ENCODE measurements at regions not wholly inside any gene's neighbourhood (a gene's known extent, or its start where the extent isn't known, plus 50 kb on each side); places are given as distances from the start of the nearest gene placed in this dataset.

- H3K4me3 ChIP-seq (ENCODE audit: low read depth, low read length) = no peak overlapping the region
These were observed 173.1 kb upstream of the PITX2 start for GRCh38 chr4:110795971-110796370.

GRCh38 chr4:110797486-110797885, 174.6 kb upstream of the PITX2 start:
- H3K4me3 ChIP-seq (ENCODE audit: low read depth, low read length) = no peak overlapping the region
- H3K4me1 ChIP-seq (ENCODE audit: control insufficient read depth, insufficient read depth, low read length, unreplicated experiment) = peaks cover 8% of the 10 kb centered on the region
- no peaks in the 10 kb centered on the region for H3K36me3 ChIP-seq (ENCODE audit: insufficient read depth, low read length)
- no peak overlapping the region for H2AFZ ChIP-seq (ENCODE audit: low read length, unreplicated experiment)
- H3K27ac ChIP-seq (ENCODE audit: low read depth, low read length) = no peak overlapping the region
- peaks cover 36% of the 10 kb centered on the region for H3K27me3 ChIP-seq (ENCODE audit: insufficient read depth, low read length)
- no peaks in the 10 kb centered on the region for H3K79me2 ChIP-seq (ENCODE audit: control insufficient read depth, insufficient read depth, low read length, unreplicated experiment)

More at GRCh38 chr4:110795971-110796370, 173.1 kb upstream of the PITX2 start:
- H3K27me3 ChIP-seq (ENCODE audit: insufficient read depth, low read length) = peaks cover 28% of the 10 kb centered on the region
- peaks cover 8% of the 10 kb centered on the region for H3K4me1 ChIP-seq (ENCODE audit: control insufficient read depth, insufficient read depth, low read length, unreplicated experiment)
- H3K79me2 ChIP-seq (ENCODE audit: control insufficient read depth, insufficient read depth, low read length, unreplicated experiment) = no peaks in the 10 kb centered on the region
- H2AFZ ChIP-seq (ENCODE audit: low read length, unreplicated experiment) = no peak overlapping the region
- no peak overlapping the region for H3K27ac ChIP-seq (ENCODE audit: low read depth, low read length)
- no peaks in the 10 kb centered on the region for H3K36me3 ChIP-seq (ENCODE audit: insufficient read depth, low read length)

DNA sequence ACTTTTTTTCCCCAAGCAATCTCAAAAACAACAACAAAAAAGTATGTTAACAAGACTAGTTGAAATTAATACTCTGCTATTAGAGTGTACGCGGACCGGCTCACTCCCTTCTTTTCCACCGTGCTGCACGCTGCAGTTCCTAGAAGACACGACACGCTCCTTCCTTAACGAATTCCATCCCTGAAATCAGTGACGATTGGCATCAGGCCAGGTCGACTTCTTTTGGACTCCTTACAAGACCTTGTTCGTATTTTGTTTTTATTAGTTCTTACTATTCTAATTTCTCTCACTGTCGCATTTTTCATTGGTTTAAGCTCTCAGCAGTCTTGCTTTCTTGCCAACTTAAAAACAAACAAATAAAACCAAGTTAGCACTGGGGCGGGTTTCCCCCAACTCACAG, 175.8 kb upstream of the PITX2 start:
- peaks cover under 1% of the 10 kb centered on the region for H3K4me1 ChIP-seq (ENCODE audit: control insufficient read depth, insufficient read depth, low read length, unreplicated experiment)
- H3K27me3 ChIP-seq (ENCODE audit: insufficient read depth, low read length) = peaks cover 36% of the 10 kb centered on the region

DNA sequence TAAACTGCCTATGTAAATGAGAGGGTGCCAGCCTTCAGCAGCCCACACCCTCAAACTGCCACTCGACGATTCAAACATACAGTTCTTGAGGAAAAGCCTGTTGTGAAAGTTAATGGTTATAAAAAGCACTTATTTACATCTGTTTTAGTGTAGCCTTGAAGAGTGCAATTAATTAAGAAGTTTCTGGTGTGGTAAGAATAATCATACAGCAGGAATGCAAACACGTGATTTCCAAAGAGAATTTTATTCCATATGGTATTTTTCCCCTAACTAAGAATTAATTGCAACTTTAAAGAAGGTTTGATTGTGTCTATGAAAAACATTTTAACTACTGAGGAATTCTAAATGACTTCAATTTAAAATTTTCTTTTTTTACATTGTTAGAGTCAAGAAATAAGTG, 176.3 kb upstream of the PITX2 start:
- Histone ChIP-seq H3K4me1 (ENCODE audit: control insufficient read depth, insufficient read depth, low read length, unreplicated experiment) (no peaks in the 10 kb centered on the region), H3K4me3 (ENCODE audit: low read depth, low read length) (no peak overlapping the region), H2AFZ (ENCODE audit: low read length, unreplicated experiment) (no peak overlapping the region), H3K27ac (ENCODE audit: low read depth, low read length) (no peak overlapping the region), H3K36me3 (ENCODE audit: insufficient read depth, low read length) (no peaks in the 10 kb centered on the region), H3K27me3 (ENCODE audit: insufficient read depth, low read length) (peaks cover 36% of the 10 kb centered on the region), H3K79me2 (ENCODE audit: control insufficient read depth, insufficient read depth, low read length, unreplicated experiment) (no peaks in the 10 kb centered on the region)

More for the DNA sequence above, 175.8 kb upstream of the PITX2 start:
- Histone ChIP-seq H3K79me2 (ENCODE audit: control insufficient read depth, insufficient read depth, low read length, unreplicated experiment) (no peaks in the 10 kb centered on the region), H3K4me3 (ENCODE audit: low read depth, low read length) (no peak overlapping the region), H3K36me3 (ENCODE audit: insufficient read depth, low read length) (no peaks in the 10 kb centered on the region), H3K27ac (ENCODE audit: low read depth, low read length) (no peak overlapping the region), H2AFZ (ENCODE audit: low read length, unreplicated experiment) (no peak overlapping the region)

- Histone ChIP-seq H3K79me2 (ENCODE audit: control insufficient read depth, insufficient read depth, low read length, unreplicated experiment) (no peaks in the 10 kb centered on the region), H2AFZ (ENCODE audit: low read length, unreplicated experiment) (no peak overlapping the region), H3K27me3 (ENCODE audit: insufficient read depth, low read length) (peaks cover 36% of the 10 kb centered on the region), H3K27ac (ENCODE audit: low read depth, low read length) (no peak overlapping the region), H3K4me3 (ENCODE audit: low read depth, low read length) (no peak overlapping the region), H3K36me3 (ENCODE audit: insufficient read depth, low read length) (no peaks in the 10 kb centered on the region), H3K4me1 (ENCODE audit: control insufficient read depth, insufficient read depth, low read length, unreplicated experiment) (no peaks in the 10 kb centered on the region)
These were observed 178.7 kb upstream of the PITX2 start for GRCh38 chr4:110801591-110801990.

- no peak overlapping the region for H3K27ac ChIP-seq (ENCODE audit: low read depth, low read length)
- H3K79me2 ChIP-seq (ENCODE audit: control insufficient read depth, insufficient read depth, low read length, unreplicated experiment) = no peaks in the 10 kb centered on the region
- H2AFZ ChIP-seq (ENCODE audit: low read length, unreplicated experiment) = no peak overlapping the region
These were observed 185.5 kb upstream of the PITX2 start for GRCh38 chr4:110808351-110808878.

GRCh38 chr4:110815950-110816349, 193.1 kb upstream of the PITX2 start:
- no peaks in the 10 kb centered on the region for H3K4me1 ChIP-seq (ENCODE audit: control insufficient read depth, insufficient read depth, low read length, unreplicated experiment)
- no peaks in the 10 kb centered on the region for H3K79me2 ChIP-seq (ENCODE audit: control insufficient read depth, insufficient read depth, low read length, unreplicated experiment)
- H3K36me3 ChIP-seq (ENCODE audit: insufficient read depth, low read length) = no peaks in the 10 kb centered on the region
- no peak overlapping the region for H2AFZ ChIP-seq (ENCODE audit: low read length, unreplicated experiment)
- H3K4me3 ChIP-seq (ENCODE audit: low read depth, low read length) = no peak overlapping the region
- no peaks in the 10 kb centered on the region for H3K27me3 ChIP-seq (ENCODE audit: insufficient read depth, low read length)
- no peak overlapping the region for H3K27ac ChIP-seq (ENCODE audit: low read depth, low read length)

More at GRCh38 chr4:110808351-110808878, 185.5 kb upstream of the PITX2 start:
- Histone ChIP-seq H3K4me3 (ENCODE audit: low read depth, low read length) (no peak overlapping the region), H3K36me3 (ENCODE audit: insufficient read depth, low read length) (no peaks in the 10 kb centered on the region), H3K27me3 (ENCODE audit: insufficient read depth, low read length) (no peaks in the 10 kb centered on the region), H3K4me1 (ENCODE audit: control insufficient read depth, insufficient read depth, low read length, unreplicated experiment) (peaks cover 3% of the 10 kb centered on the region)

- Histone ChIP-seq H3K79me2 (ENCODE audit: control insufficient read depth, insufficient read depth, low read length, unreplicated experiment) (no peaks in the 10 kb centered on the region), H3K36me3 (ENCODE audit: insufficient read depth, low read length) (no peaks in the 10 kb centered on the region), H3K4me3 (ENCODE audit: low read depth, low read length) (no peak overlapping the region), H3K27me3 (ENCODE audit: insufficient read depth, low read length) (no peaks in the 10 kb centered on the region), H3K27ac (ENCODE audit: low read depth, low read length) (no peak overlapping the region), H3K4me1 (ENCODE audit: control insufficient read depth, insufficient read depth, low read length, unreplicated experiment) (no peaks in the 10 kb centered on the region), H2AFZ (ENCODE audit: low read length, unreplicated experiment) (no peak overlapping the region)
These were observed 193.5 kb upstream of the PITX2 start for GRCh38 chr4:110816367-110816766.

DNA sequence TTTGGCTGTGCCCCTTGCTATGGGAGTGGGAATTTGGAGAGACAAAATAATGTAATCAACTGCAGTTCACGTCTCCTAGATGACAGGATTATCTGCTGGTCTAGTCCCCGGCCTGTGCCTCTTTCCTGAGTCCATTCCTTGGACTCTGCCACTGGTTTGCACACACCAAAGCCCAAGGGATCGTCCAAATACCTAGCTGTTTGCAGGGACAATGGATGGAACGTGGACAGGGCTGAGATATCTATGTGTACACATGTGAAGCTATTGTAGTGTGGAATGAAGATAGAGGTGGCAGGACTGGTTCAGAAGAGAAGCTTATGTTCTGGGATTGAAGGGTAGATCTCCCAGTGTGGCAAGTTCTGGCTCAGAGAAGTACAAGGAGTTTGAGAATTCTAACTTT, 198.3 kb upstream of the PITX2 start:
- H3K79me2 ChIP-seq (ENCODE audit: control insufficient read depth, insufficient read depth, low read length, unreplicated experiment) = no peaks in the 10 kb centered on the region
- H3K36me3 ChIP-seq (ENCODE audit: insufficient read depth, low read length) = no peaks in the 10 kb centered on the region
- H3K4me1 ChIP-seq (ENCODE audit: control insufficient read depth, insufficient read depth, low read length, unreplicated experiment) = peaks cover 8% of the 10 kb centered on the region
- no peak overlapping the region for H2AFZ ChIP-seq (ENCODE audit: low read length, unreplicated experiment)
- H3K27ac ChIP-seq (ENCODE audit: low read depth, low read length) = no peak overlapping the region
- H3K4me3 ChIP-seq (ENCODE audit: low read depth, low read length) = no peak overlapping the region
- no peaks in the 10 kb centered on the region for H3K27me3 ChIP-seq (ENCODE audit: insufficient read depth, low read length)

DNA sequence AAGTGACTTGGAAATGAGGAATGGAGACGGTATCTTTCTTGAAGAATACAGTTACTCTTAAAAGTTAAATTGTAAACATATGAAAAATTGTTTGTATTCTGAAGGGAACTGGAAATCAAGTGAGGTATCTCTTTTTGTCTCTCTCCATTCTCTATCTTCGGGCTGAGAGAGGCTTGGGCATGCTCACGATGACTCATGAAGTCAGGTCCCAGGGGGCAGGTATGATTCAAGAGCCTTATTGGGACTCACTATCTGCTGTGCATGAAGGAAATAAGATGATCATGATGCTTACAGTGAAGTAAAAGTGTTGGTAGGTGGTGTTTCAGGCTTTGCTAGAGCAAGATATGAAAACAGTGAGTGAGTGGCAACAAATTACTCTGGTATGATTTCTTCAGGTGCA, 200.4 kb upstream of the PITX2 start:
- no peaks in the 10 kb centered on the region for H3K36me3 ChIP-seq (ENCODE audit: insufficient read depth, low read length)
- H3K27ac ChIP-seq (ENCODE audit: low read depth, low read length) = no peak overlapping the region
- H3K4me1 ChIP-seq (ENCODE audit: control insufficient read depth, insufficient read depth, low read length, unreplicated experiment) = peaks cover 8% of the 10 kb centered on the region
- no peak overlapping the region for H3K4me3 ChIP-seq (ENCODE audit: low read depth, low read length)
- H3K27me3 ChIP-seq (ENCODE audit: insufficient read depth, low read length) = no peaks in the 10 kb centered on the region
- H3K79me2 ChIP-seq (ENCODE audit: control insufficient read depth, insufficient read depth, low read length, unreplicated experiment) = no peaks in the 10 kb centered on the region
- no peak overlapping the region for H2AFZ ChIP-seq (ENCODE audit: low read length, unreplicated experiment)

DNA sequence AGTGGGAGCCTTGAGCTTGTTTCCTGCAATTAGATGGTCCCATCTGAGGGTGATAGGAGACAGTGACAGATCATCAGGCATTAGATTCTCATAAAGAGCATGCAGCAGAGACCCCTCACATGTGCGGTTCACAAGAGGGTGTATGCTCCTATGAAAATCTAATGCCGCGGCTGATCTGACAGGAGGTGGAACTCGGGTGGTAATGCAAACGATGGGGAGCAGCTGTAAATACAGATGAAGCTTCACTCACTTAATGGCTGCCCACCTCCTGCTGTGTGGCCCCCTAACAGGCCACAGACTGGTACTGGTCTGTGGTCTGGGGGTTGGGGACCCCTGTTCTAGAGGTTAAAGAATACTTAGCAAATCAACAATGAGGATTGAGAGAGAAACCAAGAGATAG, 201.5 kb upstream of the PITX2 start:
- Histone ChIP-seq H3K27me3 (ENCODE audit: insufficient read depth, low read length) (no peaks in the 10 kb centered on the region), H3K4me1 (ENCODE audit: control insufficient read depth, insufficient read depth, low read length, unreplicated experiment) (peaks cover 8% of the 10 kb centered on the region), H3K27ac (ENCODE audit: low read depth, low read length) (no peak overlapping the region), H3K36me3 (ENCODE audit: insufficient read depth, low read length) (no peaks in the 10 kb centered on the region), H2AFZ (ENCODE audit: low read length, unreplicated experiment) (no peak overlapping the region), H3K79me2 (ENCODE audit: control insufficient read depth, insufficient read depth, low read length, unreplicated experiment) (no peaks in the 10 kb centered on the region), H3K4me3 (ENCODE audit: low read depth, low read length) (no peak overlapping the region)
